ENCODE measurements at regions not wholly inside any gene's neighbourhood (a gene's known extent, or its start where the extent isn't known, plus 50 kb on each side); places are given as distances from the start of the nearest gene placed in this dataset.

DNA sequence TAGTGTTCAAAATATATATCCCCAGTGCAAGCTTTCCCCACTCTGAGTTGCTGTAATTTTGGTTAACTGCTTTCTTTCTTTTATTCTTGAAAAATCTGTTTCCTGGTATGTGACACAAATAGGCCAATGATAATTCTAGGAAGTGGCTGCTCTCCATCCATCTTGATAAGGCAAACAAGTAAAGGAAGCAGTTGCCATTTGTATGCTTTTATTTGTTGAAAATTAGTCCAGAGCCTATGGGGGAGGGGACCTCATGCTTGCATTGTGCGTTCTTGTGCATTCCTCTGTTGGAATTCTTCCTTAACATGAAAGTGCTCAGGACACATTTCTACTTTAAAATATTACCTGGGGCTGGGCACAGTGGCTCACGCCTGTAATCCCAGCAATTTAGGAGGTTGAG is 111.2 kb upstream of the FSHR start:
- TF ChIP-seq, protein P1, sequence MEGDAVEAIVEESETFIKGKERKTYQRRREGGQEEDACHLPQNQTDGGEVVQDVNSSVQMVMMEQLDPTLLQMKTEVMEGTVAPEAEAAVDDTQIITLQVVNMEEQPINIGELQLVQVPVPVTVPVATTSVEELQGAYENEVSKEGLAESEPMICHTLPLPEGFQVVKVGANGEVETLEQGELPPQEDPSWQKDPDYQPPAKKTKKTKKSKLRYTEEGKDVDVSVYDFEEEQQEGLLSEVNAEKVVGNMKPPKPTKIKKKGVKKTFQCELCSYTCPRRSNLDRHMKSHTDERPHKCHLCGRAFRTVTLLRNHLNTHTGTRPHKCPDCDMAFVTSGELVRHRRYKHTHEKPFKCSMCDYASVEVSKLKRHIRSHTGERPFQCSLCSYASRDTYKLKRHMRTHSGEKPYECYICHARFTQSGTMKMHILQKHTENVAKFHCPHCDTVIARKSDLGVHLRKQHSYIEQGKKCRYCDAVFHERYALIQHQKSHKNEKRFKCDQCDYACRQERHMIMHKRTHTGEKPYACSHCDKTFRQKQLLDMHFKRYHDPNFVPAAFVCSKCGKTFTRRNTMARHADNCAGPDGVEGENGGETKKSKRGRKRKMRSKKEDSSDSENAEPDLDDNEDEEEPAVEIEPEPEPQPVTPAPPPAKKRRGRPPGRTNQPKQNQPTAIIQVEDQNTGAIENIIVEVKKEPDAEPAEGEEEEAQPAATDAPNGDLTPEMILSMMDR (IDR thresholded peaks at IDR 0.05), result no peak
- TF ChIP-seq POLR2A (IDR thresholded peaks at IDR 0.05) (no peak), POLR2AphosphoS5 (IDR thresholded peaks at IDR 0.05) (no peak), EP300 (IDR thresholded peaks at IDR 0.05) (no peak)
